Neural crest cell (in vitro differentiated cells): ENCODE measurements at regions not wholly inside any gene's neighbourhood (a gene's known extent, or its start where the extent isn't known, plus 50 kb on each side); places are given as distances from the start of the nearest gene placed in this dataset.

ENCODE experiments used
- DNase-seq: peaks from one replicate; pipeline ENCODE4 v3.0.0; 2021; ENCODE audit warnings: low read depth, mixed read lengths, low spot score
- H3K27ac Mint-ChIP-seq: one replicate; pipeline ENCODE4 v1.8.0; 2021; ENCODE audit warnings: mild to moderate bottlenecking, mixed read lengths; ENCODE audit not compliant: unreplicated experiment
- H3K27me3 Mint-ChIP-seq: 2 replicates; pipeline ENCODE4 v1.8.0; 2021; ENCODE audit warnings: low read depth, mild to moderate bottlenecking, mixed read lengths
- H3K36me3 Mint-ChIP-seq: 2 replicates; pipeline ENCODE4 v1.8.0; 2021; ENCODE audit warnings: low read depth, mild to moderate bottlenecking, mixed read lengths
- H3K4me1 Mint-ChIP-seq: 2 replicates; pipeline ENCODE4 v1.8.0; 2021; ENCODE audit warnings: mixed read lengths
- H3K4me3 Mint-ChIP-seq: one replicate; pipeline ENCODE4 v1.8.0; 2021; ENCODE audit warnings: mild to moderate bottlenecking, mixed read lengths
- H3K9me3 Mint-ChIP-seq: 2 replicates; pipeline ENCODE4 v1.8.0; 2021; ENCODE audit warnings: mixed read lengths
- TF ChIP-seq, protein P1 (sequence below): fragments of 200-600 bp; sonication (generic); conservative IDR thresholded peaks from 2 replicates; pipeline ENCODE4 v1.5.0; 2021; ENCODE audit warnings: antibody characterized with exemption, mild to moderate bottlenecking

DNA sequence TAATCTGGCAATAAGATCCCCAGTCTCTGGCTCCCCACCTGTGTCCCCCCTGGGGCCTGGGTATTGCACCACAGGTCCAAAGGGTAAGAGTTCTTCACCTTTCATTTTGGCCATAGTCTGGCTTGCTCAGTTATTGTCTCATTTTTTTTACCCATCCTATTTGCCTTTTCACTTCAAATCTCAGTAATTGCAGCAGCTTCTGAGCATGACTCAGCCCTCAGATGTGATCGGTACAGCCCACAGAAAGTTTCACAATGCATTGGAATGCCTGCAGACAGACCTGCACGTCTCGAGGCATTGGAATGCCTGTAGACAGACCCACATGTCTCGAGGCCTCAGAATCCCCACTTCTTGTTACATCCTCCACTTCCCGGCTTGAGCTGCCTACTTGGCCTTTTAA lies 173.6 kb downstream of the NUFIP1 start:
- Mint-ChIP-seq H3K27me3 (no peaks in the 10 kb centered on the region), H3K4me3 (no peak overlapping the region), H3K36me3 (no peaks in the 10 kb centered on the region), H3K27ac (no peak overlapping the region), H3K9me3 (no peaks in the 10 kb centered on the region), H3K4me1 (no peaks in the 10 kb centered on the region)
- no peak for DNase-seq
- TF ChIP-seq, protein P1, sequence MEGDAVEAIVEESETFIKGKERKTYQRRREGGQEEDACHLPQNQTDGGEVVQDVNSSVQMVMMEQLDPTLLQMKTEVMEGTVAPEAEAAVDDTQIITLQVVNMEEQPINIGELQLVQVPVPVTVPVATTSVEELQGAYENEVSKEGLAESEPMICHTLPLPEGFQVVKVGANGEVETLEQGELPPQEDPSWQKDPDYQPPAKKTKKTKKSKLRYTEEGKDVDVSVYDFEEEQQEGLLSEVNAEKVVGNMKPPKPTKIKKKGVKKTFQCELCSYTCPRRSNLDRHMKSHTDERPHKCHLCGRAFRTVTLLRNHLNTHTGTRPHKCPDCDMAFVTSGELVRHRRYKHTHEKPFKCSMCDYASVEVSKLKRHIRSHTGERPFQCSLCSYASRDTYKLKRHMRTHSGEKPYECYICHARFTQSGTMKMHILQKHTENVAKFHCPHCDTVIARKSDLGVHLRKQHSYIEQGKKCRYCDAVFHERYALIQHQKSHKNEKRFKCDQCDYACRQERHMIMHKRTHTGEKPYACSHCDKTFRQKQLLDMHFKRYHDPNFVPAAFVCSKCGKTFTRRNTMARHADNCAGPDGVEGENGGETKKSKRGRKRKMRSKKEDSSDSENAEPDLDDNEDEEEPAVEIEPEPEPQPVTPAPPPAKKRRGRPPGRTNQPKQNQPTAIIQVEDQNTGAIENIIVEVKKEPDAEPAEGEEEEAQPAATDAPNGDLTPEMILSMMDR: no peak

DNA sequence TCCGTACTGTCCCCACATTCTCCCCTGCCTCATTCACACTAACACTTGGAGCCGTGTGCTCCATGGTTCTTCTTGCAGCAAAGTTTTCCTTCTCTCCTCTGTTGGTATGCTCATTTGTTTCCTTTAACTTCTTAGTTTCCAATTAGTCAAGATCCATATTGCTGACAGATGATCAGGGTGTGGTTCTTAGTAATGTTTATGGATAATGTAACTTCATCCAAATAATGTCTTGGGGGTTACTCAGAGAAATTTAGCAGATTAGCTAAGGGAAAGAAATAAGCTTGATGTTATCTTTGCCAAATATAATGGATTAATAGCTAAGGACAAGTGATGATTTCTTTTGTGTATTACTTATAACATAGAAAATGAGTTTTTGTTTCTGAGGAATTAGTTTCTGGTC lies 174.4 kb downstream of the NUFIP1 start:
- Mint-ChIP-seq H3K9me3 (no peaks in the 10 kb centered on the region), H3K27me3 (no peaks in the 10 kb centered on the region), H3K4me1 (no peaks in the 10 kb centered on the region), H3K36me3 (no peaks in the 10 kb centered on the region), H3K4me3 (no peak overlapping the region), H3K27ac (no peak overlapping the region)
- TF ChIP-seq, protein P1: no peak
- DNase-seq: no peak

DNA sequence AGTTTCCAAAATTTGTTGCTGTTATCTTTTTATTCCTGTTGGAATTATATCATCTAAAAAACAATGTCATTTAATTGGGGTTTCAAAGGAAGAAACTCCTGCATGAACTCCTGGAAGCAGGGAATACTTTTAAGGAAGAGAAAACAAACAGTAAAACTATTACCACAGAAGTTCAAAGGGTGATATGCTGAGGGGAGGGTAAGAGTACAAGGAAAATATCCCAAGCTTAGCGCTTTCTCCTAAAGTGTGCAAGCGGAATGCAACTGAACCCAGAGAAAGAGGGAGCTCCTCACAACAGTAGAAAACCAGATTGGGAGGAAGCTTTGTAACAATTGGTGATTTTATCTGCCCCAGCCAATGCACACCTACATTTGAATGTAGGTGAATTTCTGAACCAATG lies 175.1 kb downstream of the NUFIP1 start:
- H3K9me3 Mint-ChIP-seq: no peaks in the 10 kb centered on the region
- TF ChIP-seq, protein P1: no peak
- H3K4me3 Mint-ChIP-seq: no peak overlapping the region
- no peak for DNase-seq
- no peaks in the 10 kb centered on the region for H3K36me3 Mint-ChIP-seq
- H3K27ac Mint-ChIP-seq: no peak overlapping the region
- H3K4me1 Mint-ChIP-seq: no peaks in the 10 kb centered on the region
- H3K27me3 Mint-ChIP-seq: no peaks in the 10 kb centered on the region

DNA sequence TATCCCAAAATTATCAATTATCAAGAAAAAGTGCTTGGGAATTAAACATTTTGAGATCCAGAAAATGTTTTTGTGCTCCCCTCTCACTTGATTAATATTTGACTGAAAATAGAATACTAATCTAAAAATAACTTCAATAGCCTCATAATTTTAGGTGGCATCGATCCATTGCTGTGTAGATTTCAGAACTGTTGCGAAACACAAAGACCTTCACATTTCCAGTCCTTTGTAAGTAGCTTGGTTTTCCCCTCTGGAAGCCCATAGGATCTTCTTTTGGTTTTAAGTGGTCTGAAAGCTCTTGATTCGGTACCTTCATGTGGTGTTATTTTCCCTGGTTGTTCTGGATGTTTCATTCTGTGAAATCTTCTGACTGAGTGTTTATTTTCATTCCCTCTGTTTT lies 176.5 kb downstream of the NUFIP1 start:
- H3K9me3 Mint-ChIP-seq: no peaks in the 10 kb centered on the region
- H3K4me1 Mint-ChIP-seq: no peaks in the 10 kb centered on the region
- H3K27ac Mint-ChIP-seq: no peak overlapping the region
- H3K4me3 Mint-ChIP-seq: no peak overlapping the region
- no peak for DNase-seq
- no peaks in the 10 kb centered on the region for H3K36me3 Mint-ChIP-seq
- TF ChIP-seq, protein P1: no peak
- no peaks in the 10 kb centered on the region for H3K27me3 Mint-ChIP-seq

DNA sequence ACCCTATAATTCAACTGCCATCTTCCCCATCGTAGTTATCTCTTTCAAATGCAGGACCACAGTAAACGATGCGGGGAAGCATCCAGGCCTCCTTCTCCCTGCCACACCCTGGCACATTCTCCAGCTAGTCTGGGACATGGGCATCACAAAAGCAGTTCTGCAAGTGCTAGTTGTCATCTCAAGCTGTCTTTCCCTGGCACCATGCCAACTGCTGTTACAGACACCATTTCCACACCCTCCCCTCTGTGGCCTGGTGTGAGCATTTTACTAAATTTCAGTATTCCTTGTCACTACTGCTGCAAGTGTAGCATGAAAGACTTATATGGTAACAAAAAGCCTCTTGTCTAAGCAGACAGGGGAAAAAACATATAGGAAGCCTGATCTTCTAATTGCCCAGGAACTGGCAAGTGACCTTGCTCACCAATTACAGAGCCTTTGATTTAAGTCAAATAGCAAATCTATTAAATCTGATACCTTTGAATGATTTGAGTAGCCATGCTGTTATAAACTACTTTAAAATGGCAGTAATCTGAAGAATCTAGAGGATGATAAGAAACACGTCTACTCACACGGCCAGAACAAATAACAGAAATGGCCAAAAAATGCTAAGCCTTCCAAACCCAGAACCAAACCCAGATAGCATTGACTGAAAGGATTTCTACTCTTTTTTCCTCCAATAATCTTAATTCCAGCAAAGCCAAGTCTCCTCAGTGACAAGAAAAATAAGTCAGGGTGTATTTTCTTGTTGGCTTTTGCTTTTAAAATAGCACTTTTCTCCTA lies 179.0 kb downstream of the NUFIP1 start:
- no peaks in the 10 kb centered on the region for H3K9me3 Mint-ChIP-seq
- DNase-seq: no peak
- no peaks in the 10 kb centered on the region for H3K36me3 Mint-ChIP-seq
- H3K27me3 Mint-ChIP-seq: no peaks in the 10 kb centered on the region
- H3K4me1 Mint-ChIP-seq: no peaks in the 10 kb centered on the region
- TF ChIP-seq, protein P1: no peak
- no peak overlapping the region for H3K27ac Mint-ChIP-seq
- H3K4me3 Mint-ChIP-seq: no peak overlapping the region
